Liver (tissue), 3 donors: ENCODE measurements at regions not wholly inside any gene's neighbourhood (a gene's known extent, or its start where the extent isn't known, plus 50 kb on each side); places are given as distances from the start of the nearest gene placed in this dataset.

Source experiments
- ATF3 ChIP-seq: IDR thresholded peaks from 2 replicates; pipeline ENCODE4 v1.6.1; 2016; ENCODE audit warnings: antibody characterized with exemption
- CTCF ChIP-seq: fragments of 150-350 bp; IDR thresholded peaks from 2 replicates; pipeline ENCODE4 v1.5.1; 2017; ENCODE audit warnings: improper control_type of control experiment, low read depth, low read length; ENCODE audit not compliant: missing input control
- FOXA1 ChIP-seq: IDR thresholded peaks from 2 replicates; pipeline ENCODE4 v1.6.1; 2016; ENCODE audit warnings: antibody characterized with exemption
- GABPA ChIP-seq, 2 donors: IDR thresholded peaks in 1 of 2; conservative IDR thresholded peaks in 1 of 2; 2 replicates each; pipeline ENCODE4 v1.6.1; 2016; ENCODE audit warnings: antibody characterized with exemption in 2 of 2, mild to moderate bottlenecking in 1 of 2, moderate library complexity in 1 of 2
- RAD21 ChIP-seq, 2 donors: IDR thresholded peaks; 2 replicates each; pipeline ENCODE4 v1.6.1; 2016; ENCODE audit warnings: antibody characterized with exemption in 2 of 2, mild to moderate bottlenecking in 2 of 2
- TAF1 ChIP-seq: conservative IDR thresholded peaks from 2 replicates; pipeline ENCODE4 v1.6.1; 2016; ENCODE audit warnings: antibody characterized with exemption, mild to moderate bottlenecking
- YY1 ChIP-seq: IDR thresholded peaks from 2 replicates; pipeline ENCODE4 v1.6.1; 2016; ENCODE audit warnings: antibody characterized with exemption, mild to moderate bottlenecking
- ZBTB33 ChIP-seq: IDR thresholded peaks from 2 replicates; pipeline ENCODE4 v1.6.1; 2016; ENCODE audit warnings: antibody characterized with exemption
- donor health status: healthy.
- donor health status: healthy.

- no peak for TF ChIP-seq RAD21 (IDR thresholded peaks at IDR 0.05)
- no peak for TF ChIP-seq CTCF
- no peak for TF ChIP-seq GABPA (IDR thresholded peaks at IDR 0.05 in 1 of 2, conservative IDR thresholded peaks at IDR 0.05 in 1 of 2)
- TF ChIP-seq TAF1: no peak
- no peak for TF ChIP-seq FOXA1
- no peak for TF ChIP-seq YY1
- TF ChIP-seq ZBTB33: no peak
- no peak for TF ChIP-seq ATF3
Observed at GRCh38 chr18:55687106-55687505, 99.1 kb upstream of the TCF4 start.
